ENCODE measurements at regions not wholly inside any gene's neighbourhood (a gene's known extent, or its start where the extent isn't known, plus 50 kb on each side); places are given as distances from the start of the nearest gene placed in this dataset.

DNA sequence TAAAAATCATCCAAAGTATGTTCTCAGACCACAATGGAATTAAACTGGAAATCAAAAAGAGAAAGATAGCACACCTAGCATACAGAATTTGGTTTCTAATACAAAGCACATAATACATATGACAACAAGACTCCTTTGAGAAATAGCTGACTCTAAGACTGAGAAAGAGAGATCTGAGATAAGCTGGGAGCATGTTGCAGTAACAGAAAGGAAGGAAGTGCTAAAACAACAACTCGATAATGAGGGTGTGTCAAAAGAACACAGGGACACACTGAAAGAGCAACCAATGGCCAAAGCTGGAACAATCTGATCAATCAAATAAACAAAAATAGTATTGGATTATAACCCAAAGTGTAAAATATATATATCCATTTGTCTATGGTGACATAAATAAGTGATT lies 586.6 kb downstream of the C4orf33 start:
- H3K4me2 ChIP-seq (ENCODE audit: insufficient read depth, low read length), result peak overlapping the region; percentile 41
- H3K79me2 ChIP-seq (ENCODE audit: insufficient read depth, low read length), result no peaks in the 10 kb centered on the region
- H3K36me3 ChIP-seq (ENCODE audit: insufficient read depth, low read length), result no peaks in the 10 kb centered on the region
- no peaks in the 10 kb centered on the region for H4K20me1 ChIP-seq (ENCODE audit: insufficient read depth, low read length)
- ATAC-seq (ENCODE audit: insufficient read depth, low read depth) (peak; percentile 87), DNase-seq (no peak)
- H2AFZ ChIP-seq (ENCODE audit: low read depth, low read length), result peak overlapping the region; percentile 53
- H3K4me1 ChIP-seq (ENCODE audit: insufficient read depth, low read length), result peaks cover 38% of the 10 kb centered on the region
- TF ChIP-seq EZH2 (IDR thresholded peaks at IDR 0.05; ENCODE audit: borderline replicate concordance, low read depth, low read length, severe bottlenecking), result no peak
- TF ChIP-seq, protein P1, sequence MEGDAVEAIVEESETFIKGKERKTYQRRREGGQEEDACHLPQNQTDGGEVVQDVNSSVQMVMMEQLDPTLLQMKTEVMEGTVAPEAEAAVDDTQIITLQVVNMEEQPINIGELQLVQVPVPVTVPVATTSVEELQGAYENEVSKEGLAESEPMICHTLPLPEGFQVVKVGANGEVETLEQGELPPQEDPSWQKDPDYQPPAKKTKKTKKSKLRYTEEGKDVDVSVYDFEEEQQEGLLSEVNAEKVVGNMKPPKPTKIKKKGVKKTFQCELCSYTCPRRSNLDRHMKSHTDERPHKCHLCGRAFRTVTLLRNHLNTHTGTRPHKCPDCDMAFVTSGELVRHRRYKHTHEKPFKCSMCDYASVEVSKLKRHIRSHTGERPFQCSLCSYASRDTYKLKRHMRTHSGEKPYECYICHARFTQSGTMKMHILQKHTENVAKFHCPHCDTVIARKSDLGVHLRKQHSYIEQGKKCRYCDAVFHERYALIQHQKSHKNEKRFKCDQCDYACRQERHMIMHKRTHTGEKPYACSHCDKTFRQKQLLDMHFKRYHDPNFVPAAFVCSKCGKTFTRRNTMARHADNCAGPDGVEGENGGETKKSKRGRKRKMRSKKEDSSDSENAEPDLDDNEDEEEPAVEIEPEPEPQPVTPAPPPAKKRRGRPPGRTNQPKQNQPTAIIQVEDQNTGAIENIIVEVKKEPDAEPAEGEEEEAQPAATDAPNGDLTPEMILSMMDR (IDR thresholded peaks at IDR 0.05; ENCODE audit: borderline replicate concordance, extremely low read depth, low read length, poor library complexity, severe bottlenecking), result no peak
- no peaks in the 10 kb centered on the region for H3K27me3 ChIP-seq (ENCODE audit: insufficient read depth, low read length, poor library complexity)
- peak overlapping the region; percentile 83 for H3K27ac ChIP-seq (ENCODE audit: low read length)
- peak overlapping the region in 1 of 2 experiments; percentile 21; a peak in 1 of 4 replicates for H3K4me3 ChIP-seq (ENCODE audit: low read depth in 1 of 2, low read length in 2 of 2)
- peaks cover 7% of the 10 kb centered on the region for H3K9me3 ChIP-seq (ENCODE audit: insufficient read depth, low read length, severe bottlenecking)
- peak overlapping the region; percentile 38 for H3K9ac ChIP-seq (ENCODE audit: low read depth, low read length)

DNA sequence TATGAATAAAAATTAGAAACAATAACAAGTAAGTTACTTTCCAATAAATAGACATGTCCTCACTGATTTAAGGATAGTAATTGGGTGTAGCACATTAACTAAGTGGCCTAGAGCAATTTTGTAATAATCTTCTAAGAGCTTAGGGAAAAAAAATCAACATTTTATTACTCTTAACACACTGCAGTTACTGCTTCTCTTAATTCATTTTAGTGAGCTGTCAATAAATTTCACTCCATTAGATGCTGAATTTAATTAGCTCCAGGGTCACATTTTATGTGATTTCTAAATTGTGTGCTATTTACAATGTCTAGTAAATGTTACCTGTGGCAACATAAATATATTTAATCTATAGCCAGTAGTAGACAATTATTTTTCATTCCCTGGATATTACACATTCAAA lies 612.0 kb downstream of the C4orf33 start:
- Histone ChIP-seq H3K36me3 (ENCODE audit: insufficient read depth, low read length) (no peaks in the 10 kb centered on the region), H3K4me1 (ENCODE audit: insufficient read depth, low read length) (peaks cover 24% of the 10 kb centered on the region; the same call in 1 of the 2 replicates), H3K9ac (ENCODE audit: low read depth, low read length) (no peak overlapping the region), H4K20me1 (ENCODE audit: insufficient read depth, low read length) (no peaks in the 10 kb centered on the region), H3K4me3 (ENCODE audit: low read depth in 1 of 2, low read length in 2 of 2) (no peak overlapping the region), H3K27ac (ENCODE audit: low read length) (no peak overlapping the region; the same call in 1 of the 2 replicates), H2AFZ (ENCODE audit: low read depth, low read length) (no peak overlapping the region), H3K27me3 (ENCODE audit: insufficient read depth, low read length, poor library complexity) (no peaks in the 10 kb centered on the region), H3K4me2 (ENCODE audit: insufficient read depth, low read length) (no peak overlapping the region), H3K9me3 (ENCODE audit: insufficient read depth, low read length, severe bottlenecking) (no peaks in the 10 kb centered on the region), H3K79me2 (ENCODE audit: insufficient read depth, low read length) (no peaks in the 10 kb centered on the region)
- ATAC-seq (ENCODE audit: insufficient read depth, low read depth), result no peak
- no peak for DNase-seq
- TF ChIP-seq, protein P1 (IDR thresholded peaks at IDR 0.05; ENCODE audit: borderline replicate concordance, extremely low read depth, low read length, poor library complexity, severe bottlenecking), result no peak
- no peak for TF ChIP-seq EZH2 (IDR thresholded peaks at IDR 0.05; ENCODE audit: borderline replicate concordance, low read depth, low read length, severe bottlenecking)

DNA sequence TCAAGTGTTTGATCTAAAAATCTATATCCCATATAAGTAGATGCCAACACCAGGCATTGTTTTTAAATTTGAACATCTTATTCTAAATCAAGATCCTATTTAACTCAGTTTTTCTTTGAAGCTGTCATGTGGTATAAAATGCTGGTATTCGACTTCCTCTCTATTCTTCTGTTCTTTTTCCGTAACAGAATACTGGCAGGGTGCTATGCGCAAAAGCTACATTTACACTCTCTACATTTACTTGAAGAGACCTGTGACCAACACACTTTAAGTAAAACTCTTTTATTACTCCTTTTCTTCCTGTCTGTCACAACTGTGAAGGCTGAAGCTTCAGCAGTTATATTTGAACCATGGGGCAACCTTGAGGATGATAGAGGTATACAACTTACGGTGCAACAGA lies 612.8 kb downstream of the C4orf33 start:
- Histone ChIP-seq H3K36me3 (ENCODE audit: insufficient read depth, low read length) (no peaks in the 10 kb centered on the region), H3K9ac (ENCODE audit: low read depth, low read length) (no peak overlapping the region), H3K9me3 (ENCODE audit: insufficient read depth, low read length, severe bottlenecking) (peaks cover 1% of the 10 kb centered on the region), H3K27me3 (ENCODE audit: insufficient read depth, low read length, poor library complexity) (no peaks in the 10 kb centered on the region), H2AFZ (ENCODE audit: low read depth, low read length) (peak overlapping the region; percentile 8; the same call in 1 of the 2 replicates), H3K79me2 (ENCODE audit: insufficient read depth, low read length) (no peaks in the 10 kb centered on the region), H3K4me1 (ENCODE audit: insufficient read depth, low read length) (peaks cover 24% of the 10 kb centered on the region; the same call in 1 of the 2 replicates), H3K4me2 (ENCODE audit: insufficient read depth, low read length) (no peak overlapping the region), H3K4me3 (ENCODE audit: low read depth in 1 of 2, low read length in 2 of 2) (no peak overlapping the region), H4K20me1 (ENCODE audit: insufficient read depth, low read length) (no peaks in the 10 kb centered on the region), H3K27ac (ENCODE audit: low read length) (no peak overlapping the region)
- TF ChIP-seq, protein P1 (IDR thresholded peaks at IDR 0.05; ENCODE audit: borderline replicate concordance, extremely low read depth, low read length, poor library complexity, severe bottlenecking), result no peak
- no peak for TF ChIP-seq EZH2 (IDR thresholded peaks at IDR 0.05; ENCODE audit: borderline replicate concordance, low read depth, low read length, severe bottlenecking)
- DNase-seq (no peak), ATAC-seq (ENCODE audit: insufficient read depth, low read depth) (peak; percentile 49; the same call in 1 of the 3 replicates)

Measured in DND-41 (cell line).